Breast epithelium (tissue), 3 donors: ENCODE measurements at regions not wholly inside any gene's neighbourhood (a gene's known extent, or its start where the extent isn't known, plus 50 kb on each side); places are given as distances from the start of the nearest gene placed in this dataset.

Experiments
- POLR2A ChIP-seq: fragments of 450-650 bp; IDR thresholded peaks from one replicate; pipeline ENCODE4 v1.6.1; 2016; ENCODE audit warnings: antibody characterized with exemption, mild to moderate bottlenecking, moderate library complexity
- TF ChIP-seq, protein P1 (sequence below), 3 donors: fragments of 450-650 bp; IDR thresholded peaks; one replicate each; pipeline ENCODE4 v1.5.1; 2016 to 2017; ENCODE audit warnings: antibody characterized with exemption in 3 of 3, mild to moderate bottlenecking in 3 of 3, moderate library complexity in 3 of 3

DNA sequence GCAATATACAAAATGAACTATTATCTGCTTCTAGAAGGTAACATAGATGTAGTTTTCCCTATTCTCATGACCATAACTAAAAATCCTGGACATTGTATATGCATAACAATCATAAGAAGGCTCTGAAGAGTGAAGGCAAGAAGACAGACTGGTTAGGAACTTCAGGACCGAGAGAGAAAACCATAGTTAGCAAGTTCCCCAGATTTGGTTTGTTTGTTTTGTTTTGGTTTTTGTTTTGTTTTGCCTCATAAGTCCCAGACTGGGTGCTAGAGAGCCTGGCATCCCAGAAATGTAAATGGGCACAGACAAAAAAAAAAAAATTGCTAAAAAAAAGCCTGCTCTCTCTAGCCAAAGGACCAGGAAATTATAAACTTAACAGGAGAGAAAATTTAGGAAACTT, 192.2 kb upstream of the FBXO11 start:
- TF ChIP-seq POLR2A, result no peak
- TF ChIP-seq, protein P1, sequence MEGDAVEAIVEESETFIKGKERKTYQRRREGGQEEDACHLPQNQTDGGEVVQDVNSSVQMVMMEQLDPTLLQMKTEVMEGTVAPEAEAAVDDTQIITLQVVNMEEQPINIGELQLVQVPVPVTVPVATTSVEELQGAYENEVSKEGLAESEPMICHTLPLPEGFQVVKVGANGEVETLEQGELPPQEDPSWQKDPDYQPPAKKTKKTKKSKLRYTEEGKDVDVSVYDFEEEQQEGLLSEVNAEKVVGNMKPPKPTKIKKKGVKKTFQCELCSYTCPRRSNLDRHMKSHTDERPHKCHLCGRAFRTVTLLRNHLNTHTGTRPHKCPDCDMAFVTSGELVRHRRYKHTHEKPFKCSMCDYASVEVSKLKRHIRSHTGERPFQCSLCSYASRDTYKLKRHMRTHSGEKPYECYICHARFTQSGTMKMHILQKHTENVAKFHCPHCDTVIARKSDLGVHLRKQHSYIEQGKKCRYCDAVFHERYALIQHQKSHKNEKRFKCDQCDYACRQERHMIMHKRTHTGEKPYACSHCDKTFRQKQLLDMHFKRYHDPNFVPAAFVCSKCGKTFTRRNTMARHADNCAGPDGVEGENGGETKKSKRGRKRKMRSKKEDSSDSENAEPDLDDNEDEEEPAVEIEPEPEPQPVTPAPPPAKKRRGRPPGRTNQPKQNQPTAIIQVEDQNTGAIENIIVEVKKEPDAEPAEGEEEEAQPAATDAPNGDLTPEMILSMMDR (IDR thresholded peaks at IDR 0.05), result no peak
